Muscle of arm (tissue), 1 donor: ENCODE measurements at regions not wholly inside any gene's neighbourhood (a gene's known extent, or its start where the extent isn't known, plus 50 kb on each side); places are given as distances from the start of the nearest gene placed in this dataset.

Experiments used
- DNase-seq: peaks from one replicate; pipeline ENCODE4 v3.0.0-alpha.2; 2013

GRCh38 chr5:136694258-136694657 is 328.9 kb upstream of the TRPC7 start:
- no peak for DNase-seq

GRCh38 chr5:136689552-136689951 is 324.2 kb upstream of the TRPC7 start:
- no peak for DNase-seq

- no peak for DNase-seq
Measured at GRCh38 chr5:136686192-136686872, 321.0 kb upstream of the TRPC7 start.

GRCh38 chr5:136682986-136683385 is 317.6 kb upstream of the TRPC7 start:
- DNase-seq: no peak

- DNase-seq: no peak
Measured at GRCh38 chr5:136679233-136679632, 313.9 kb upstream of the TRPC7 start.

GRCh38 chr5:136677217-136677616 is 311.9 kb upstream of the TRPC7 start:
- no peak for DNase-seq

GRCh38 chr5:136676685-136677084 is 311.3 kb upstream of the TRPC7 start:
- no peak for DNase-seq

GRCh38 chr5:136675769-136676168 is 310.4 kb upstream of the TRPC7 start:
- no peak for DNase-seq

GRCh38 chr5:136674178-136674577 is 308.8 kb upstream of the TRPC7 start:
- DNase-seq: no peak

GRCh38 chr5:136667789-136668188 is 302.4 kb upstream of the TRPC7 start:
- no peak for DNase-seq

GRCh38 chr5:136666970-136667620 is 301.8 kb upstream of the TRPC7 start:
- DNase-seq: no peak

GRCh38 chr5:136665331-136665730 is 300.0 kb upstream of the TRPC7 start:
- DNase-seq: no peak

GRCh38 chr5:136661026-136661425 is 295.7 kb upstream of the TRPC7 start:
- no peak for DNase-seq

GRCh38 chr5:136656811-136657210 is 291.5 kb upstream of the TRPC7 start:
- DNase-seq: no peak

GRCh38 chr5:136655468-136655867 is 290.1 kb upstream of the TRPC7 start:
- DNase-seq: no peak

- no peak for DNase-seq
Measured at GRCh38 chr5:136646915-136647314, 281.6 kb upstream of the TRPC7 start.

- DNase-seq: no peak
Measured at GRCh38 chr5:136642976-136643375, 277.6 kb upstream of the TRPC7 start.

- DNase-seq: no peak
Measured at GRCh38 chr5:136639616-136640015, 274.3 kb upstream of the TRPC7 start.

GRCh38 chr5:136638084-136638483 is 272.7 kb upstream of the TRPC7 start:
- no peak for DNase-seq

GRCh38 chr5:136636001-136636400 is 270.7 kb upstream of the TRPC7 start:
- DNase-seq: no peak

GRCh38 chr5:136631186-136631585 is 265.8 kb upstream of the TRPC7 start:
- DNase-seq: no peak

- no peak for DNase-seq
Measured at GRCh38 chr5:136629125-136629792, 263.9 kb upstream of the TRPC7 start.

GRCh38 chr5:136626531-136626930 is 261.2 kb upstream of the TRPC7 start:
- no peak for DNase-seq
